ENCODE measurements at regions not wholly inside any gene's neighbourhood (a gene's known extent, or its start where the extent isn't known, plus 50 kb on each side); places are given as distances from the start of the nearest gene placed in this dataset.
"Not testable (repeated sequence)": the region's sequence is repeated elsewhere in the genome, so short reads cannot be mapped to it uniquely, and the experiment has no call there.

DNA sequence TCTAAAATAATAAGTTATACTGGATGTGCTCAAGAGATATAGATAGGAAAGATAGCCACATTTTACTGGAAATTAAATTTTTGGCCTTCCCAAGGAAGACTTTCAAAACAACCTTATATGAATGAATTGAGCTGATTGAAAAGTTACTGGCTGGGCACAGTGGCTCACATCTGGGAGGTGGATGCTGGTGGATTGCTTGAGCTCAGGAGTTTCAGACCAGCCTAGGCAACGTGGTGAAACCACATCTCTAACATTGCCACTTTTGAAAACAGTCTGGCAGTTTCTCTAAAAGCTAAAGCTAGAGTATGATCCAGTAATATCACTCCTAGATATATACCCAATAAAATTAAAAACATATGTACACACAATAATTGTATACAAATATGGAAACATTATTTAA is 231.4 kb upstream of the POU1F1 start:
- DNase-seq (ENCODE audit: low read depth in 4 of 4, low spot score in 2 of 4), result no peak

DNA sequence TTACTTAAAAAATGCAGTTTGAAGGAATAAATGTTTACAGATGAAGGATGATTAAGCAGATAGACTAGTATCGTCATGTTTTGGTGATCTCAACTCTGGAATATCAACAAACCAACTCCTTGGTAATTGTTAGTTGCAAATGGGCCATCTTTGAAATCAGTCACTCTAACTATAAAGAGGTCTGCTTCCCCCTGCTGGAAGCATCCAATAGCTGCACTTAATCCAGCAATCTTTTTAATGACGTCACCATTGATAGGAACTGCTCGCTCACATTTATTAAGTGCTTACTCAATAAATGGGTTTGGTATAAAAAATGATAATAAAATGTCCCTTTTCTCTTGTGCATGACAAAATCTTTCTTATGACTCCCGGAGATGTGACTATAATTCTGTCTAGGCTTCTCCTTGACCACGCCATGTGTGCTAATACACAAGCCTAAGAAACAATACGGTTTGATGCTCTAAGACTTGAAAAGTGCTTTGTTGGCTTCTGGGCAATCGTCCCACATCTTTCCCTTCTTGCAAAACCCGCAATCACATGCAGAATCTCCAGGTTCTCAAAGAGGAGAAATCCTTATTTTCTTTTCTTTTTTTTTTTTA is 227.6 kb upstream of the POU1F1 start:
- DNase-seq (ENCODE audit: low read depth in 4 of 4, low spot score in 2 of 4), result peak; percentile 4 to 21 (median 13)

DNA sequence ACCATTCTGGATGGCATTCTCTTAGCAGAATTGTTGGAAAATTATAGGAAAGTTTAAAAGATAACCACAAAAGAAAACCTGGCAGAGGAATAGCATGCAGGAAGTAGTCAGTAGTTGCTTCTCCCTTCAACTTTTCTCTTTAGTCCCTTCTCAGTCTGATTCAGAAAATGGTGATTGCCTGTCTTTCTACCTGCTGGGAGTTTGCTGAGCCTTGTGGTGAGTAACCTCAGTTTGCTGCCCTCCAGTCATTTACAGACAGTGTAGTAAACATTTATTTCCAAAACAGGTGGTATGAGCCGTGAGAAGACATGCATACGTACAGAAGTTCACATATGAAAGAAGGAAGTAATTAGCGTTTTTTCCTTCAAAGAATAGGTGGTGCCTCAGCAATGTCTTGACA is 224.7 kb upstream of the POU1F1 start:
- DNase-seq (ENCODE audit: low read depth in 4 of 4, low spot score in 2 of 4), result no peak

DNA sequence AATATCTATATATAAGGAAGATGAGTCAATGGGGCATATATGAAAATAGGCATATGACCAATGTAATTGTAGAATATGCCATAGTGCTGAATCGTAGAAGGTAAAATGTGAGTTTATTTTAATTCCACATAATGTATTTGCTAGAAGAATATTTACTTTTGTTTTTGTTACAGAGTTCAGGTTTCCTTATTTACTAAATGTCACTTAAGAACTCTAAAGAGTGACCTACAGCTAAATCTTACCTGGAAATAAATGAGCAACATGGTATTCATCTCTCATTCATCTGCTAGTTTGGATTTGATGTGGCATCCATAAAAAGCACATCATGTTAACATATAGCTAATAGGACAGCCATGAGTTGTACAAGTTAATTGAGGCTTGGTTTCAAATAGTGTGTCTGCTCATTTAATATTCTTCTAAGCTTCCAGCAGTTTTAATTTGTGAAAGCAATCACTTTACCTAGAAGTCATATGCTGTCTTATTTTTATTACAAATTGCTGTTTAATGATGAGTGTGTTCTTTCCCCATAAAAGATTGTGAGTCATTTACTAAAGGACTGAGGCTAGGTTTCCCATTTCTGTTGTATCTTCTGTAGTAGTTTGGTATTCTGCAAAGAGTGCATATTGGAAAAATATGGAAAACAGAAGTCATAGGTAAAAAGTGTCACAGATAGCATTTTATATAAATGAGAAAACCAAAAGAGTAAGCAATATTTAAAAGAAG is 222.1 kb upstream of the POU1F1 start:
- no peak for DNase-seq (ENCODE audit: low read depth in 4 of 4, low spot score in 2 of 4)

DNA sequence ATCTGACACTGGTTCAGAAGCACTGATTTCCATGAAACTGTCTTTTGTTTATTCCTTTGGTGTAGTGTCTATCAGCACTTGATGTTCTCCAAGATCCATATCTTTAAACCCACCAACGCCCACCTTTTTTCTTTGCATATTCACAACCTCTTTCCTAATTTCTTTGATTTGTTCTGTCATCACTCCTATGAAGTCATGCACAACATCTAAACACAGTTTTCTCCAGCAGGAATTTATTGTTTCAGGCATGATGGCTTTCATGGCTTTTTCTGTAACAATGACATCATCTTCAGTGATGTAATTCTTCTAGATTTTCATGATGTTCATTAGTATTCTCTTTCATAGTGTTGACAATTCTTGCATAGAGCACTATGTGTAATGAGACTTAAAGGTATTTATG is 219.6 kb upstream of the POU1F1 start:
- DNase-seq (ENCODE audit: low read depth in 4 of 4, low spot score in 2 of 4), result no peak

DNA sequence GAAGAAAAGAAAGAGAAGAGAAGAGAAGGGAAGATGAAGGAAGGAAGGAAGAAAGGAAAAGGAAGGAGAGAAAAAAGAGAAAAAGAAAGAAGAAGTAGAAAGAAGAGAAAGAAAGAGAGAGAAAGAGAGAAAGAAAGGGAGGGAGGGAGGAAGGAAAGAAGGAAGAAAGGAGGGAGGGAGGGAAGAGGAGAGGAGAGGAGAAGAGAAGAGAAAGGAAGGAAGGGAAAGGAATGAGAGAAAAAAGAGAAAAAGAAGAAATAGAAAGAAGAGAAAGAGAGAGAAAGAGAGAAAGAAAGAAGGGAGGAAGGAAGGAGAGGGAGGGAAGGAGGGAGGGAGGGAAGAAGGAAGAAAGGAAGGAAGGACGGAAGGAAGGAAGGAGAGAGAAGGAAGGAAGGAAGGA is 217.9 kb upstream of the POU1F1 start:
- no peak for DNase-seq (ENCODE audit: low read depth in 4 of 4, low spot score in 2 of 4)

DNA sequence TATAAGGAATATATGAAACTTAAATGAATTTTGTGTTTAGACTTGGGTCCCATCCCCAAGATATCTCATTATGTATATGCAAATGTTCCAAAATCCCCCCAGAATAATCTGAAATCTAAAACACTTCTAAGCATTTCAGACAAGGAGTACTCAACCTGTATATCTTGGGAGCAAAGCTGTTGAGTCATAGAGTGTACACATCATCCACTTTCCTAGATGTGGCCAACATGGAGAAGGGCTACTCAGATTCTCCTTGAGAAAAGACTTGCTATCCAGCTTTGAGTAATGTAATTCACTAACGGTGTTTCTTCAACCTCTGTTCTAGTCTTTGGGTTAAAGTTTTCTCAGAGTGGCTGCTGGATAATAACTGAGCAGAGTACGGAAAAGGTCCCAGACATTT is 215.5 kb upstream of the POU1F1 start:
- DNase-seq (ENCODE audit: low read depth in 4 of 4, low spot score in 2 of 4), result no peak

DNA sequence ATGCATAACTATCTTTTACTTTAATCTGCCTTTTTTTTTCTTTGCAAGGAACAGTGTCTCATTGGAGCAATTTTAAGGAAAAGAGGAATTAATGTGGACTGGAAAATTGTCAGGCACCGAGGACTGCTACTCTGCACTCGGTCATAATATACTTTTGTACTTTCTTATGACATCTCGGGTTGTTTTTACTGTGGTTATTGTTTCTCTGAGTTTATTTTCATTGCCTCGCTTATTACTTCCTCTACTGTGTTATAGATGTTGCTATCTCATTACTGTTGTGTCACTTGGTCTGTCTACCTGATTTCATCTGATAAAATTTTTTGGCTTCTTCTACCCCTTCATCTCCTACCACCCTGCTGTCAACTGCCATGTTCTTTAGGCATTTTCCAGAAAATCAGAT is 213.5 kb upstream of the POU1F1 start:
- no peak for DNase-seq (ENCODE audit: low read depth in 4 of 4, low spot score in 2 of 4)

DNA sequence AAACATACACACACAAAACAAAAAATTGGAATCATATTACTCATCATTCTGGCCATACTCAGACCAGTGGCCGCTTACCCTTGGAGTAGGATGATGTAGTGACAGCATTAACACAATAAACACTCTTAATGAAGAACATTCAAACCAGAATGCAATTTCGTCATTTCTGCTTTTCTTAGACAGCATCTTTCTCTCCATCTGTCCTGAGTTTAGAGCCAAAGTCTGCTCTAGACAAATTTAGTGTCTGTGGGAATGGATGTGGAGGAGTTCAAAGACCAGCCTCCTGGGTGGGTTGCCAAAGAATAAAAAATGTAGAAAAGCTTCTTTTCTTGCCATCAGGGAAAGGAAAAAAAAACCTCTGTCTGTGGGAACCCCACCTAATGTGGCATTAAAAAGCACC is 212.4 kb upstream of the POU1F1 start:
- no peak for DNase-seq (ENCODE audit: low read depth in 4 of 4, low spot score in 2 of 4)

DNA sequence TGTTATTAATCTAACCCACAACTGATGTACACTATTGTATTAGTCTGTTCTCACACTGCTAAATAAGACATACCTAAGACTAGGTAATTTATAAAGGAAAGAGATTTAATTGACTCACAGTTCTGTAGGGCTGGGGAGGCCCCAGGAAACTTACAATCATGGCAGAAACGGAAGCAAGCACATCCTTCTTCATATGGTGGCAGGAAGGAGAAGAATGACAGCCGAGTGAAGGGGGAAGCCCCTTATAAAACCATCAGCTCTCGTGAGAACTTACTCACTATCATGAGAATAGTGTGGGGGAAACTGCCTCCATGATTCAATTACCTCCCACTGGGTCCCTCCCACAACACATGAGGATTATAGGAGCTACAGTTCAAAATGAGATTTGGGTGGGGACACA is 210.3 kb upstream of the POU1F1 start:
- not testable (repeated sequence) for DNase-seq (ENCODE audit: low read depth in 4 of 4, low spot score in 2 of 4)

DNA sequence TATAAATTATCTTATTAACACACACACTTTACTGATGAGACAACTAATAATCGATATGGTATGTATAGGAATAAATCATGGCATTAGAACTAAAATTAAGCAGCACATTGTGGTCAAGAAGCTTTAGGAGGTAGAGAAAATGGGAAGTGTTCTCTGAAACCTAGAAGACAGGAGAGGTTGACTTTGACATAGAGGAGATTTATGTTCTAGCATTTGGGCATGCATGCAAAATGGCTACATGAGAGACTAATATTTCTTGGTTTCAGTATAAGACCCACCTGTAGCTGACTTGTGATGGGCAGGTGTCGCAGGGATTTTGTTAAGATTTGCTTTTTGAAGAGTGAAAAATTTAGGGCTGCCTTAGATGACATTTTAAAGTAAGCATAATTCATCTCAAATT is 209.7 kb upstream of the POU1F1 start:
- DNase-seq (ENCODE audit: low read depth in 4 of 4, low spot score in 2 of 4), result no peak

DNA sequence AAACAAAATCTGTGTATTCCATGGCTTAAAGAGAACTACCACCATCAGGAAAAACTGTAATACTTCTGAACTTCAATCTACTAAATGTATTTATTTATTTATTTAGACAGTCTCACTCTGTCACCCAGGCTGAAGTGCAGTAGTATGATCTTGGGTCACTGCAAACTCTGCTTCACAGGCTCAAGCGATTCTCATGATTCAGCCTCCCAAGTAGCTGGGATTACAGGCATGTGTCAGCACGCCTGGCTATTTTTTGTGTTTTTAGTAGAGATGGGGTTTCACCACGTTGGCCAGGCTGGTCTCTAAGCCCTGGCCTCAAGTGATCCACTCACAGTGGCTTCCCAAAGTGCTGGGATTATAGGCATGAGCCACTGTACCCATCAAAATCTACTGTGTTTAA is 202.3 kb upstream of the POU1F1 start:
- DNase-seq (ENCODE audit: low read depth in 4 of 4, low spot score in 2 of 4), result no peak

DNA sequence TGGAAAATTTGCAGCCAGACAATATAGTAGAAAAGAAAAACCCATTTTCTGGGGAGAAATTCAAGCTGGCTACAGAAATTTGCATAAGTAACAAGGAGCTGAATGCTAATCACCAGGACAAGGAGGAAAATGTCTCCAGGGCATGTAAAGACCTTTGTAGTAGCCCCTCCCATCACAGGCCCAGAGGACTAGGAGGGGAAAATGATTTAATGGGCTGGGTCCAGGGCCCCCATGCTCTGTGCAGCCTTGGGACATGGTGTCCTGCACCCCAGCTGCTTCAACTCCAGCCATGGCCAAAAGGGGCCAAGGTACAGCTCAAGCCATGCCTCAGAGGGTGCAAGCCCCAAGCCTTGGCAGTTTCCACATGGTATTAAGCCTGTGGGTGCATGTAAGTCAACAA is 197.6 kb upstream of the POU1F1 start:
- DNase-seq (ENCODE audit: low read depth in 4 of 4, low spot score in 2 of 4), result no peak

DNA sequence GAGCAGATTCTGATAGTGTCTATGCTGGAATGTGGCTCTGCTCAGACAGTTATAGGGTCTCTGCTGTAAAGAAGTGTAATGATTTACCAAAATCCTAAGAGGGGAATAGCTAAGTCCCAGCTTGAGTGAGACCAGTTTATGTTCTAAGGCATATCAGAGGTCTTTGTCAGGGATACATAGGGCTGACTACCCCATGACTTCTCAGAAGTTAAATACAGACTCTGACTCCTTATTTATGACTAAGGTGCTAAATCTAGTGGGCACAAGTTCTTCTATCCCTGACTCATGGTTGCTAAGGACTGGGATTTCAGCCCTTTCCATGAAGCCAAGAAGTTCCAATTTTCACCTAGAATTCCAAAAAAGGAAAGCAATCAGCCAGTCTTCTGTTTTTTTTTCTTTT is 192.6 kb upstream of the POU1F1 start:
- no peak for DNase-seq (ENCODE audit: low read depth in 4 of 4, low spot score in 2 of 4)

DNA sequence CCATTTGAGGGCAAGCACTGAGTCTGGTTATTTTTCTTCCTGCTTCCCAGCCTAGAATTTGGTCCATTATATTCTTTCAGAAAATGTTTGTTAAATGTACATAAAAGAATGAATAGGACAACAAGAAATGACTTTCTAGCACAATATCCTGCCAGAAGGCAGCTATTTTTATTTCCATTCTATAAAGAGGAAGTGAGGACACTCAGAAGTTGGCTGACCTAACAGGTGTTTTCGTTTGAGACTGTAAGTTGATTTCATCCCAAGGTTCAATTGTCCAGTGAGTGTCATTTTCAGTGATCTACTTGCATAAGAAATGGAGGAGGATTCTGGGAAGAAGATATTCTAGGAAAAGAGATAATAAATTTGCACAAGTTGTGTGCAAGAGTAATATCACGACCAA is 191.9 kb upstream of the POU1F1 start:
- no peak for DNase-seq (ENCODE audit: low read depth in 4 of 4, low spot score in 2 of 4)

DNA sequence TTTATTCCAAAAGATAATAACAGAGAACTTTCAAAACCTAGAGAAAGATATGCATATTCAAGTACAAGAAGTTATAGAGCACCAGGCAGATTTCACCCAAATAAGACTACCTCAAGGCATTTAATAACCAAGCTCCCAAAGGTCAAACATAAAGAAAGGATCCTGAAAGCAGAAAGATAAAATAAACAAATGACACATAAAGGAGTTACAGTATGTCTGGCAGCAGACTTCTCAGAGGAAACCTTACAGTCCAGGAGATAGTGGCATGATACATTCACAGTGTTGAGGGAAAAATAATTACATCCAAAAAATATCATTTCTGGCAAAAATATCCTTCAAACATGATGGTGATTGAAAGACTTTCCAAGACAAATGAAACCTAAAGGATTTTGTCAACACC is 185.8 kb upstream of the POU1F1 start:
- DNase-seq (ENCODE audit: low read depth in 4 of 4, low spot score in 2 of 4), result no peak

DNA sequence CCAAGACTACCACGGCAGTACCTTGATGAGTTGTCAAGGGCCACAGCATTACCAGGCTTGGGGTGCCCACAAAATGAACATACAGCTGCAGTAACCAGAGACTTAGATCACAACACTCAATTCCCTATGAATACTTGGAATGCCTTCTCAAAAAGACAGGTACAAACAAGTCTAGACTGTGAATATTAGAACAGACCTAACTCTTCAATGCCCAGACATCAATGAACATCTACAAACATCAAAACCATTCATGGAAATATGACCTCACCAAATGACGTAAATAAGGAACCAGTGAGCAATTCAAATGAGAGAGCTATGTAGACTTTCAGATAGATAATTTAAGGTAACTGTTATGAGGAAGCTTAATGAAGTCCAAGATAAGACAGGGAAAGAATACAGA is 185.1 kb upstream of the POU1F1 start:
- DNase-seq (ENCODE audit: low read depth in 4 of 4, low spot score in 2 of 4), result no peak

DNA sequence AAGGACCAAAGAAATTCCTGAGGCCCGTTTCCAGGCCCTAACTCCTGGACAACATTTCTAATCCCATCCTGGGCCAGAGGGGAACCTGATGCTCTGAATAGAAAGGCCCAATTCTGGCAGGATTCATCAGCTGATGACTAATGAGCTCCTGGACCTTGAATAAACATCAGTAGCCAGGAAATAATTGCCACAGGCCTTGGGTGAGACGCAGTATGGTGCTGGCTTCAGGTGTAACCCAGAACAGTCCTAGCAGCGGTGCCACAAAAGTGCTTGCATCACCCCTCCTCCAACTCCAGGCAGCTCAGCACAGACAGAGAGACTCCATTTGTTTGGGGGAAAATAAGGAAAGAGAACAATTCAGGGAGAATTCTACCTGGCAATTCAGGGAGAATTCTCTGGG is 184.7 kb upstream of the POU1F1 start:
- no peak for DNase-seq (ENCODE audit: low read depth in 4 of 4, low spot score in 2 of 4)

DNA sequence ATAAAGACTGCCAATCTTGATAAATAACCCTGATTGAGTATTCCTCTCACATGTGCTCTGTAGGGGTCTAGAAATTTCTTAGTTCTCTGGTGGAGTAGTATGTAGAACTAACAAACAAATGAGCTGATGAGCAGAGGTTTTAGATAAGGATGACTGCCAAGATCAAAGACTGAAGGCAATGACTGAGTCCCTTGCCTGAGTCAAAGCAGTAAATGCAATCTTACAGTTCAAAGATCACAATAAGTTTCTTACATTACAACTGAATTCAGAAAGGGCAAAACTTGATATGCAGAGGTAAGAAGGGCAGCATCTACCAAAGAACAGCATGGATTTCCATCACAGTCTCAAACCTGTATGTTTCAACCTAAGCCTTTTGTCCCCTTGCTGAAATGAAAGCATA is 172.2 kb upstream of the POU1F1 start:
- no peak for DNase-seq (ENCODE audit: low read depth in 4 of 4, low spot score in 2 of 4)

DNA sequence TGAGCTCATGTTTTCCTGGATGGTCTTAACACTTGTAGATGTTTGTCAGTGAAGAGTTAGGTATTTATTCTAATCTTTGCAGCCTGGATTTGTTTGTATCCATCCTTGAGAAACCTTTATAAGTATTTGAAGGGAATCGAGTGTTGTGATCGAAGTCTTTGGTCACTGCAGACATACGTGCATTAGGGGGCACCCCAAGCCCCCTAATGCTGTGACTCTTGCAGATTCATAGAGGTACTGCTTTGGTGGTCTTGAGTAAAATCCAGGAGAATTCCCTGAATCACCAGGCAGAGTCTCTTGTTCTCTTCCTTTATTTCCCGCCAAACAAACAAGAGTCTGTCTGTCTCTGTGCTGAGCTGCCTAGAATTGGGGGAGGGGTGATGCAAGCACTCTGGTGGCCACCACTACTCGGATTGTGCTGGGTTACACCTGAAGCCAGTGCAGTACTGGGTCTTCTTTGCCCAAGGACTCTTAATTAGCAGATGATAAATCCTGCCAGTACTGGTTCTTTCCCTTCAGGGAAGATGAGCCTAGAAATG is 170.5 kb upstream of the POU1F1 start:
- no peak for DNase-seq (ENCODE audit: low read depth in 4 of 4, low spot score in 2 of 4)

DNA sequence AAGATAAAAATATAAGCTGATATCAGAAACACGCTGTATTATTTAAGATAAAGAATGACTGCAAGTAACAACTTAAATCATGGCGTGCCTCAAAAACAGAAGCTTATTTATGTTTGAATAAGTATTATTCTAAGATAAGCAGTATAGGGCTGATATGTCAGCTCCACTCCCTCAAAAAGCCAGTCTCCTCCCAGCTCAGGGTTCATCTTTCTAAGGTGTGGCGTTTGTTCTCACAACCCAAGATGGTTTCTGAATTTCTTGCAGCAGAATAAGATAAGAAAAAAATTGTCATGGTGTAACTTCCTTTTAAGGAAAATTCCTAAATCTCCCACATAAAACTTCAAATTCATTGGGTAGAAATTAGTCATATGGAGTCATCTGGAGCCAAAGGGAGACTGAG is 166.1 kb upstream of the POU1F1 start:
- no peak for DNase-seq (ENCODE audit: low read depth in 4 of 4, low spot score in 2 of 4)

DNA sequence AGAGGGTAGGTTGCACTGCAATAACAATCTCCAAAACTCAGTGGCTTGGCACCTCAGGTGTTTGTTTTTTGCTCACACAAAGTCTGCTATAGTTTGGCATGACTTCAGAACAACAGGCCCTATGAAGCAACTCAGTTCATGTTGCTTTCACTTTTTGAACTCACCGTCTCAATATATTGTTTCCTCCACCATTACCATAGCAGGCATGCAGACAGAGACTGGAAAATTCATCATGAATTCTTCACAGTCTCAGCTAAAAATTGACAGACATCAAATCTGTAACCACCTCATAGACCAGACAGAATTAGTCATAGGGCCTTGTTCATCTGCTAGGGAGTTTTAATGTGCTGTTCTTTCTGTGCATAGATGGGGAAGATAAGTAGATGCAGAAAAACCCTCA is 161.4 kb upstream of the POU1F1 start:
- DNase-seq (ENCODE audit: low read depth in 4 of 4, low spot score in 2 of 4), result no peak
